ENCODE measurements at regions not wholly inside any gene's neighbourhood (a gene's known extent, or its start where the extent isn't known, plus 50 kb on each side); places are given as distances from the start of the nearest gene placed in this dataset.
"Not testable (repeated sequence)": the region's sequence is repeated elsewhere in the genome, so short reads cannot be mapped to it uniquely, and the experiment has no call there.

DNA sequence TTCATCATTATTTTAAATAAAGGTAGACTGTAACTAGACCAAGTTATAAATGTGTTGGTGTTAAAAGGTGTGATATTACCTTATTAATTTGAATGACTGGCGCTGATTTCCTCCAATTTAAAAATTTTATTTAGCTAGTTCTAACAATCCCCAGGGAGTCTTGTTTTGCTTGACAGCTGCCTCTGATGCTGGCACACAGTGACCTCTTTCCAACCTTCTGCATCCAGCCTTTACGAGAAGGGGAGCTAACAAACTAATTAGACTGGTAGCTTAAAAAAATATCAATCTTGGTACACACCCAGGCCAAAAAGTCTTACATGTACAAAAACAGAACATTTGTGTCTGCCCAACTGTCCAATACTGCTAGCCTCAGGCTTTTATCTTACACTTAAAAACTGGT is 51.8 kb upstream of the ENPEP start:
- DNase-seq (ENCODE audit: low read depth): no peak
- TF ChIP-seq, protein P1, sequence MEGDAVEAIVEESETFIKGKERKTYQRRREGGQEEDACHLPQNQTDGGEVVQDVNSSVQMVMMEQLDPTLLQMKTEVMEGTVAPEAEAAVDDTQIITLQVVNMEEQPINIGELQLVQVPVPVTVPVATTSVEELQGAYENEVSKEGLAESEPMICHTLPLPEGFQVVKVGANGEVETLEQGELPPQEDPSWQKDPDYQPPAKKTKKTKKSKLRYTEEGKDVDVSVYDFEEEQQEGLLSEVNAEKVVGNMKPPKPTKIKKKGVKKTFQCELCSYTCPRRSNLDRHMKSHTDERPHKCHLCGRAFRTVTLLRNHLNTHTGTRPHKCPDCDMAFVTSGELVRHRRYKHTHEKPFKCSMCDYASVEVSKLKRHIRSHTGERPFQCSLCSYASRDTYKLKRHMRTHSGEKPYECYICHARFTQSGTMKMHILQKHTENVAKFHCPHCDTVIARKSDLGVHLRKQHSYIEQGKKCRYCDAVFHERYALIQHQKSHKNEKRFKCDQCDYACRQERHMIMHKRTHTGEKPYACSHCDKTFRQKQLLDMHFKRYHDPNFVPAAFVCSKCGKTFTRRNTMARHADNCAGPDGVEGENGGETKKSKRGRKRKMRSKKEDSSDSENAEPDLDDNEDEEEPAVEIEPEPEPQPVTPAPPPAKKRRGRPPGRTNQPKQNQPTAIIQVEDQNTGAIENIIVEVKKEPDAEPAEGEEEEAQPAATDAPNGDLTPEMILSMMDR (conservative IDR thresholded peaks at IDR 0.05; ENCODE audit: control insufficient read depth, insufficient read depth, low read depth, low read length): no peak
- no peak overlapping the region for H3K4me3 ChIP-seq (ENCODE audit: control insufficient read depth, low read depth, low read length)

DNA sequence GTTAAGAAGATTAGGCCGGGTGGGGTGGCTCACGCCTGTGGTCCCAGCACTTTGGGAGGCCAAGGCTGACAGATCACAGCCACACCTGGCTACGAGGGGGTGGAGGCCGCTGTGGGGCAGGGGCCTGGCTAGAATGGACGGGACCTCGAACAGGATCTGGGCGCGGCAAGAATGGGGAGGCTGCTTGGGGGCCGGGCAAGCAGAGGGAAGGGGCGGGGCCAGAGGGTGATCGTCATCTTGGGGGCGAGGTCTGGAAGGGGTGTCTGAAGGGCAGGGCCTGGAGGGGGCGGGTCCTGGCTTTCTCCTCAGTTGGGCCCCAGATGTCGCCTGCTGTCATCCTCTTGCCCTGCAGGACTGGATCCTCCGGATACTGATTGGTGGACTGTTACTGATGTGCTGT is 57.3 kb upstream of the ENPEP start:
- no peak for DNase-seq (ENCODE audit: low read depth)
- no peak overlapping the region for H3K4me3 ChIP-seq (ENCODE audit: control insufficient read depth, low read depth, low read length)
- TF ChIP-seq, protein P1 (conservative IDR thresholded peaks at IDR 0.05; ENCODE audit: control insufficient read depth, insufficient read depth, low read depth, low read length): no peak

DNA sequence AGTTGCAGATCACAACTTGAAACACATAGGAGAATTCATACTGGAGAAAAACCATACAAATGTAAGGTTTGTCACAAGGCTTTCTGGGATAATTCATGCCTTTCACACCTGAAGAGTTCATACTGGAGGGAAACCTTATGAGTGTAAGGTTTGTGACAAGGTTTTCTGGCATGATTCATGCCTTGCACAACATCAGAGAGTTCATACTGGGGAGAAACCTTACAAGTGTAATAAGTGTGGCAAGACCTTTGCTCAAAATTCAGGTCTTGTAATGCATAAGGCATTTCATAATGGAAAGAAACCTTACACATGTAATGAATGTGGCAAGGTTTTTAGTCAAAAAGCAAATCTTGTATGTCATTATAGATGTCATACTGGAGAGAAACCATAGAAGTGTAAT is 58.8 kb upstream of the ENPEP start:
- TF ChIP-seq, protein P1 (conservative IDR thresholded peaks at IDR 0.05; ENCODE audit: control insufficient read depth, insufficient read depth, low read depth, low read length): no peak
- no peak for DNase-seq (ENCODE audit: low read depth)
- no peak overlapping the region for H3K4me3 ChIP-seq (ENCODE audit: control insufficient read depth, low read depth, low read length)

DNA sequence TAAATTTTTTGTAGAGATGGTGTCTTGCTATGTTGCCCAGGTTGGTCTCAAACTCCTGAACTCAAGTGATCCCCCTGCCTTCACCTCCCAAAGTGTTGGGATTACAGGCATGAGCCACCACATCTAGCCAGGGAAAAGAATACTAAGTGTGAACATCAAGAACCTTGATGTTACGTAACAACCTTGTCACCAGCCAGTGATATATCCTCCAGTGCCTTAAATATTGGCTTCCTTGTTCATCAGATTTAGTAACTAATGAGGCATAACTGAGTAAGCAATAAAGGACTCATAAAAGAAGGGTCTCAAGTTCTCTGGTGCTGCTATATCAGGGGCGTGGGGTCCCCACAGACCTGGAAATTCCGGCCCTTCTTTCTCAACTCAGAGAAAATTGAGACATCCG is 60.5 kb upstream of the ENPEP start:
- peak; percentile 15 for DNase-seq (ENCODE audit: low read depth)
- TF ChIP-seq, protein P1 (conservative IDR thresholded peaks at IDR 0.05; ENCODE audit: control insufficient read depth, insufficient read depth, low read depth, low read length): no peak
- H3K4me3 ChIP-seq (ENCODE audit: control insufficient read depth, low read depth, low read length): no peak overlapping the region

DNA sequence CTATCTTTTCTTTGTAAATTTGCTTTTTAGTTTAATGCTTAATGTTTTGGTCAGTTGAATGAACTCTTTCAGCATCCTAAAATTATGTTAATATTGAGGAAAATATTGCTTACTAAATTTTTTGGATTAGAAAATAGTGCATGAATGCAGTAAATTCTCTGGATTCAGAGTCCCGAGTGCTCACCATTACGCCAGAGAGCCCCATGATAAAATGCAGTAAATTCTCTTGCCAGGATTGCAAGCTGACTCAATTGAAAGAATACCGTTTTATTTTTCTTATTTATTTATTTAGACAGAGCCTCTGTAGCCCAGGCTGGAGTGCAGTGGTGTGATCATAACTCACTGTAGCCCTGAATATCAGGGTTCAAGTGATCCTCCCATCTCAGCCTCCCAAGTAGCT is 60.9 kb upstream of the ENPEP start:
- no peak for DNase-seq (ENCODE audit: low read depth)
- TF ChIP-seq, protein P1 (conservative IDR thresholded peaks at IDR 0.05; ENCODE audit: control insufficient read depth, insufficient read depth, low read depth, low read length): no peak
- H3K4me3 ChIP-seq (ENCODE audit: control insufficient read depth, low read depth, low read length): no peak overlapping the region

DNA sequence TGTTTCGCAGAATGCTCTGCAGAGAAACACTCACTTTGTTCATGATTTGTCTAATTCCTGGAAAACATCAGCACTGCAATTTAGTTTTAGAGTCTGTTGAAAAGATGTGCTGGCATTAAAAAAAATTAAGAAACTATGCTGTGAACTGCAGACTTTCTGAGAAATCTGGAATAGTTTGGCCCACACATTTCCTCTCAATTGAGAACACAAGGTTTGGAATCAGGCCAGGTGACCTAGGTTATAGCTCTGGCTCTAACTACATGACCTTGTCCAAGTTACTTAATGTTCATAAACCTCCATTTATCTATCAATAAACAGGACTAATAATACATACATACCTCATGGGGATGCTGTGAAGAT is 61.4 kb upstream of the ENPEP start:
- DNase-seq (ENCODE audit: low read depth): peak; percentile 11
- no peak overlapping the region for H3K4me3 ChIP-seq (ENCODE audit: control insufficient read depth, low read depth, low read length)
- TF ChIP-seq, protein P1 (conservative IDR thresholded peaks at IDR 0.05; ENCODE audit: control insufficient read depth, insufficient read depth, low read depth, low read length): no peak

DNA sequence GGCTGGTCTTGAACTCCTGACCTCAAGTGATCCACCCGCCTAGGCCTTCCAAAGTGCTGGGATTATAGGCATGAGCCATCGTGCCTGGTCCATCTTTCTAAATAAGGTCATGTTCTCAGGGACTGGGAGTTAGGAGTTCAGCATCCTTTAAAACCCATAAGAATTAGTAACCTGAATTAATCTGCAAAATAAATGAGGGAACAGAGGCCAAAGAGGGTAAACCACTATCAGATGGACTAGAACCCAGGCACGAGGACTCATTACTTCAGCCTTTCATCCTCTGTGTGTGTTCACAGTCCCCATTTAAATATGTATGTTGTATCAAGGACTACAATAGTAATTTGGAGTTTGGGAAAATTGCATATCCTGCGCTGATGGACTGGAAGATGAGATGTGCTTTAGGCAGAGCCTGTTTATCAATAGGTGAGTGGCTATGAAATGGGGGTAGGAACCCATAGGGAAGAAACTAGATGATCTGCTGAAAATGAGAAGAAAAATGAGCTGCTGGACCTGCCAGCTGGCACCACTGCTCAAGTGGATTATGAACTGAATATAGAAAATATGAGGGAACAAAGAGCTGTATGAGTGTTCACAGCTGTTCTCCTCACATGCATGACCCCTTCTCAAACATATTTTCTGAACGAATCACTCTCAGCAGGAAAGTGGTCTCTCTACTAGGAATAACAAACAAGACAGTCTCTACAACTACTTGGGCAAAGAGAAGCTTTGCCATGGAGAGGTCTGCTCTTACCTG is 62.0 kb upstream of the ENPEP start:
- not testable (repeated sequence) for H3K4me3 ChIP-seq (ENCODE audit: control insufficient read depth, low read depth, low read length)
- DNase-seq (ENCODE audit: low read depth): peak; percentile 15

Measured in fibroblast of mammary gland (primary cell).